ENCODE measurements at regions not wholly inside any gene's neighbourhood (a gene's known extent, or its start where the extent isn't known, plus 50 kb on each side); places are given as distances from the start of the nearest gene placed in this dataset.

- no peak for DNase-seq
- intact Hi-C loops (cut with DNase I) = no loop called here
- peak in 1 of 2 donors; percentile 39 for ATAC-seq
These were observed 55.5 kb upstream of the SLC5A12 start for GRCh38 chr11:26777372-26777808.

- DNase-seq (no peak), ATAC-seq (peak in 1 of 2 donors; percentile 35)
- intact Hi-C loops (cut with DNase I) = no loop called here
These were observed 56.3 kb upstream of the SLC5A12 start for GRCh38 chr11:26778000-26778757.

- intact Hi-C loops (cut with DNase I) = no loop called here
- no peak for DNase-seq
- ATAC-seq = no peak
These were observed 57.4 kb upstream of the SLC5A12 start for GRCh38 chr11:26779074-26779865.

- DNase-seq (no peak), ATAC-seq (no peak)
- intact Hi-C loops (cut with DNase I) = no loop called here
These were observed 58.7 kb upstream of the SLC5A12 start for GRCh38 chr11:26780376-26781085.

GRCh38 chr11:26782220-26782965, 60.5 kb upstream of the SLC5A12 start:
- no peak for DNase-seq
- no peak for ATAC-seq
- intact Hi-C loops (cut with DNase I) = no loop called here

GRCh38 chr11:26783997-26784396, 62.1 kb upstream of the SLC5A12 start:
- intact Hi-C loops (cut with DNase I) = no loop called here
- no peak for ATAC-seq
- no peak for DNase-seq

- peak in 1 of 2 donors; percentile 32 for ATAC-seq
- no peak for DNase-seq
These were observed 68.9 kb upstream of the SLC5A12 start for GRCh38 chr11:26790738-26791137.

GRCh38 chr11:26792941-26793340, 71.1 kb upstream of the SLC5A12 start:
- intact Hi-C loops (cut with DNase I) = no loop called here

More at GRCh38 chr11:26790738-26791137, 68.9 kb upstream of the SLC5A12 start:
- intact Hi-C loops (cut with DNase I) = no loop called here

GRCh38 chr11:26793487-26793886, 71.6 kb upstream of the SLC5A12 start:
- no peak for DNase-seq
- intact Hi-C loops (cut with DNase I) = no loop called here
- no peak for ATAC-seq

More at GRCh38 chr11:26792941-26793340, 71.1 kb upstream of the SLC5A12 start:
- ATAC-seq = no peak
- no peak for DNase-seq

GRCh38 chr11:26801601-26802000, 79.7 kb upstream of the SLC5A12 start:
- ATAC-seq (no peak), DNase-seq (no peak)
- intact Hi-C loops (cut with DNase I) = no loop called here

GRCh38 chr11:26805001-26805400, 83.1 kb upstream of the SLC5A12 start:
- ATAC-seq (no peak), DNase-seq (no peak)
- intact Hi-C loops (cut with DNase I) = no loop called here

- intact Hi-C loops (cut with DNase I) = no loop called here
- ATAC-seq (no peak), DNase-seq (no peak)
These were observed 84.4 kb upstream of the SLC5A12 start for GRCh38 chr11:26806219-26806618.

GRCh38 chr11:26820739-26821138, 98.9 kb upstream of the SLC5A12 start:
- intact Hi-C loops (cut with DNase I) = no loop called here
- ATAC-seq (peak in 1 of 2 donors; percentile 79), DNase-seq (peak; percentile 18)

- ATAC-seq (no peak), DNase-seq (no peak)
- intact Hi-C loops (cut with DNase I) = no loop called here
These were observed 102.1 kb upstream of the SLC5A12 start for GRCh38 chr11:26823963-26824362.

- intact Hi-C loops (cut with DNase I) = no loop called here
- no peak for ATAC-seq
- no peak for DNase-seq
These were observed 105.8 kb upstream of the SLC5A12 start for GRCh38 chr11:26827567-26828081.

- no peak for DNase-seq
- intact Hi-C loops (cut with DNase I) = no loop called here
- no peak for ATAC-seq
These were observed 106.4 kb upstream of the SLC5A12 start for GRCh38 chr11:26828288-26828687.

GRCh38 chr11:26830218-26830617, 108.4 kb upstream of the SLC5A12 start:
- intact Hi-C loops (cut with DNase I) = no loop called here
- no peak for ATAC-seq
- DNase-seq = no peak

- intact Hi-C loops (cut with DNase I) = no loop called here
- no peak for DNase-seq
- peak; percentile 42 to 65 for ATAC-seq
These were observed 108.9 kb upstream of the SLC5A12 start for GRCh38 chr11:26830757-26831156.

GRCh38 chr11:26834601-26835000, 112.7 kb upstream of the SLC5A12 start:
- ATAC-seq = no peak
- no peak for DNase-seq
- intact Hi-C loops (cut with DNase I) = no loop called here

Measured in left cardiac atrium (tissue), 4 donors.